Gastroesophageal sphincter (tissue), 3 donors: ENCODE measurements at regions not wholly inside any gene's neighbourhood (a gene's known extent, or its start where the extent isn't known, plus 50 kb on each side); places are given as distances from the start of the nearest gene placed in this dataset.

Source experiments
- EP300 ChIP-seq: sonication (generic); formaldehyde crosslinking; IDR thresholded peaks from one replicate; pipeline ENCODE4 v1.6.1; 2017; ENCODE audit warnings: antibody characterized with exemption, mild to moderate bottlenecking
- POLR2A ChIP-seq, 2 donors: fragments of 450-650 bp; IDR thresholded peaks; one replicate each; pipeline ENCODE4 v1.6.1; 2017; ENCODE audit warnings: antibody characterized with exemption in 2 of 2, mild to moderate bottlenecking in 2 of 2, moderate library complexity in 1 of 2
- POLR2AphosphoS5 ChIP-seq: sonication (generic); formaldehyde crosslinking; IDR thresholded peaks from one replicate; pipeline ENCODE4 v1.6.1; 2017; ENCODE audit warnings: antibody characterized with exemption
- TF ChIP-seq, protein P1 (sequence below), 4 experiments: fragments of 200-600 bp in 2 of 4; fragments of 450-650 bp in 2 of 4; sonication (generic) in 1 of 4; IDR thresholded peaks; one replicate each; pipeline ENCODE4 v1.5.1; 2017 to 2019; ENCODE audit warnings: antibody characterized with exemption in 4 of 4, mild to moderate bottlenecking in 2 of 4, moderate library complexity in 2 of 4

GRCh38 chr5:2075365-2075764 is 192.6 kb upstream of the IRX4 start:
- TF ChIP-seq, protein P1, sequence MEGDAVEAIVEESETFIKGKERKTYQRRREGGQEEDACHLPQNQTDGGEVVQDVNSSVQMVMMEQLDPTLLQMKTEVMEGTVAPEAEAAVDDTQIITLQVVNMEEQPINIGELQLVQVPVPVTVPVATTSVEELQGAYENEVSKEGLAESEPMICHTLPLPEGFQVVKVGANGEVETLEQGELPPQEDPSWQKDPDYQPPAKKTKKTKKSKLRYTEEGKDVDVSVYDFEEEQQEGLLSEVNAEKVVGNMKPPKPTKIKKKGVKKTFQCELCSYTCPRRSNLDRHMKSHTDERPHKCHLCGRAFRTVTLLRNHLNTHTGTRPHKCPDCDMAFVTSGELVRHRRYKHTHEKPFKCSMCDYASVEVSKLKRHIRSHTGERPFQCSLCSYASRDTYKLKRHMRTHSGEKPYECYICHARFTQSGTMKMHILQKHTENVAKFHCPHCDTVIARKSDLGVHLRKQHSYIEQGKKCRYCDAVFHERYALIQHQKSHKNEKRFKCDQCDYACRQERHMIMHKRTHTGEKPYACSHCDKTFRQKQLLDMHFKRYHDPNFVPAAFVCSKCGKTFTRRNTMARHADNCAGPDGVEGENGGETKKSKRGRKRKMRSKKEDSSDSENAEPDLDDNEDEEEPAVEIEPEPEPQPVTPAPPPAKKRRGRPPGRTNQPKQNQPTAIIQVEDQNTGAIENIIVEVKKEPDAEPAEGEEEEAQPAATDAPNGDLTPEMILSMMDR (IDR thresholded peaks at IDR 0.05) = no peak
- no peak for TF ChIP-seq POLR2A (IDR thresholded peaks at IDR 0.05)
- no peak for TF ChIP-seq EP300
- no peak for TF ChIP-seq POLR2AphosphoS5
